HG03060 (cell line): ENCODE measurements at regions not wholly inside any gene's neighbourhood (a gene's known extent, or its start where the extent isn't known, plus 50 kb on each side); places are given as distances from the start of the nearest gene placed in this dataset.
A peak's percentile ranks its signal among the peaks of the same experiment; 100 is the strongest.

Source experiments
- ATAC-seq: cut with Tn5 transposase; IDR thresholded peaks from one replicate; pipeline ENCODE4 v1.9.1; 2021; ENCODE audit warnings: low read depth, moderate number of reproducible peaks; ENCODE audit not compliant: unreplicated experiment

- ATAC-seq, result no peak
Observed at GRCh38 chr4:100742045-100742444, 224.2 kb upstream of the EMCN start.

- ATAC-seq, result no peak
Observed at GRCh38 chr4:100739426-100739825, 221.6 kb upstream of the EMCN start.

- ATAC-seq, result peak; percentile 48
Observed at GRCh38 chr4:100738196-100739165, 220.7 kb upstream of the EMCN start.

GRCh38 chr4:100736641-100737451 lies 219.0 kb upstream of the EMCN start:
- no peak for ATAC-seq

DNA sequence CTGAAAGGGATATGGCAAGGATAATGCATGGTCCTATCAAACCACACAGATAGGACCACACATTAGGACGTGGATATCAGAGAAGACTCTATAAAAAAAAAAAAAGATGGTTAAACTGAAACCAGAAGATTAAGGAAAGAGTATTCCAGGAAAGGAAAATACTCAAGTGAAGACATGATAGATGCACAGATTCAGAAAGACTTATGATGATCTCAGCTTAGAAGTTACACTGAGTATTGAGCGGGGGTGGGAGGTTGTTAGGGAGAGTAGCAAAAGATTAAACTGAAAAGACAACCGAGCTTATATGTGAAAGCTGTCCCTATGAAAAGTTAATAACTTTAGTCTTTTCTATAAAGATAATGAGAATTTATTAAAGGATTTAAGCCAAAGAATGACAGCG lies 211.0 kb upstream of the EMCN start:
- ATAC-seq, result no peak

DNA sequence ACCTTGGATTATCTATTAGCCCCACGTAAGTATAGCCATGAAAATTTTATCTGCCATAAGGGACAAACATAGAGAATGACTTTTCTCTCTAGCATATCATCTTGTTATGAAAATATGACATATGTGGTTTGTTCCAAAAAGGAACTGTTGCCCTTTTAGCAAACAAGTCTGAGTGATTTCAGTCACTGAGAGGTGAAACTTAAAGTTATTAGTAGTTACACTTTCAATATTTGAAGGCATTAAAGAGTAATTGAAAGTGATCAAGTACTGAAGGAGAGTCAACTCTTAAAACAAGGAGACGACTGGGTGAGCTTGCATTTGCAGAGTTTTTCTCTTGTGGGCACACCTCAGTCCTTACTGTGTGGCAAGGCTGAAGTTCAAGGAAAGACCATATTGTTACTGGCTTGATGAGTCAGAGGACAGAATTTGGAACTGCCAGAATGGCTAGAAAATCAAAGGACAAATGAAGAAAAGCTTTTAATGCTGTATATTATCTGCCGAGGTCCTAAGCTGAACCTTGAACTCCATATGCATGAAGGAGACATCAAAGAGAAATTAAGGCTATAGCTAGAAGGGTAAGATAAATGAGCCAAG lies 205.1 kb upstream of the EMCN start:
- peak; percentile 62 for ATAC-seq

- ATAC-seq, result no peak
Observed at GRCh38 chr4:100722133-100722532, 204.3 kb upstream of the EMCN start.

DNA sequence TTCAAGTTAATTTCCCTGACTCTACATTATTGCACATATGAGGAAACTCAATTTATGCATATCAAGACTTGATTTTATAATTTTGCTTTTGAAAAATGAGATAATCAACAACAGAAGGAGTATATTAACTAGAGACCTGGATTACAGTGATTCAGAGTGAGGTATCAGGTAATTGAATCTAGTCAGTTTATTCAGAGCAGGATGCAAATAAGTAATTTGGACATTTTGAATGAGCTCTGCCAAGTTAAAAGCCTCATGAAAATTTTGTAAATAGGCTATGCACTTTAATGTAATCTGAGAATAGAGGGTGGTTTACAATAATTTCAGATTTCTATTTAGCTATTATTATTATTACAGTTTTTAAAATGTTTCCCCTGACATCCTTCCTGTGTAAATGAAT lies 203.7 kb upstream of the EMCN start:
- no peak for ATAC-seq

- no peak for ATAC-seq
Observed at GRCh38 chr4:100721077-100721476, 203.3 kb upstream of the EMCN start.

- ATAC-seq, result no peak
Observed at GRCh38 chr4:100716416-100716815, 198.6 kb upstream of the EMCN start.

- ATAC-seq, result no peak
Observed at GRCh38 chr4:100708776-100709175, 191.0 kb upstream of the EMCN start.

GRCh38 chr4:100707786-100708185 lies 190.0 kb upstream of the EMCN start:
- ATAC-seq, result no peak

- no peak for ATAC-seq
Observed at GRCh38 chr4:100696531-100696930, 178.7 kb upstream of the EMCN start.

GRCh38 chr4:100695871-100696270 lies 178.0 kb upstream of the EMCN start:
- no peak for ATAC-seq

- no peak for ATAC-seq
Observed at GRCh38 chr4:100695039-100695654, 177.3 kb upstream of the EMCN start.

DNA sequence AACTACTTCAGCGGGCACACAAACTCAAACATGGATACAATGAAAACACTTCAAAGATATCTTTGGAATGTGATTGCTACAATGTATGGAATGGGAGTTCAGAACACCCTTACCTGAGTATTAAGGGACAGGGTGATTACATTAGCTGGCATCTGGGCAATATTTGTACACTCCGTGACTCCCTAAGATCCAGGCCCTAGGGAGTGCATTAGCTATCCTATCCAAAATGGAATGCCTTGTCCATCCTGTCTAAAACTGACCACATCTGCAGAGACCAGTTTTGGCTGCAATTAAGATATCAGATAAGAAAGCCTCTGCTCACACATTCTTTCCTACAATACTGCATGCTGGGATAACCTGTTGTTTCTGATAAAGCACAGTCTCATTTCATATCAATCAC lies 176.6 kb upstream of the EMCN start:
- ATAC-seq, result no peak

DNA sequence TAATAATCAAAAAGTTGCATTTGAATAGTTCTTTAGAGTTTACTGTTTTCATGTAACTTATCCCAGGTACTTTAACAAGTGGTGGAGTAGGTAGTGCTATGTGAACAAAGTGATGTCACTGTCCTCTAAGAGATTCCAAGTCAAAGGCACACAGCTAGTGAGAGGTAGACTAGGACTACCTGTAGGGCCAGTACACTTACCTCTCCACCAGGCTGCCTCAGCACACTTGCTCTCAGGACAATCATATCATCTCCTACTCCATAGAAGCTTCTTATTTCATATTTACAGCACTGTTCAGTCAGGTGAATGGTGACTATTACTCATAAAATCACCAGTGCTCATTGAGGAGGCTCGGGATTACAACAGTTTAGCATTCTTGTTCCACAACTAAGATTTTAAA lies 173.0 kb upstream of the EMCN start:
- no peak for ATAC-seq

- no peak for ATAC-seq
Observed at GRCh38 chr4:100688368-100688767, 170.5 kb upstream of the EMCN start.

GRCh38 chr4:100682477-100683218 lies 164.8 kb upstream of the EMCN start:
- ATAC-seq, result no peak

DNA sequence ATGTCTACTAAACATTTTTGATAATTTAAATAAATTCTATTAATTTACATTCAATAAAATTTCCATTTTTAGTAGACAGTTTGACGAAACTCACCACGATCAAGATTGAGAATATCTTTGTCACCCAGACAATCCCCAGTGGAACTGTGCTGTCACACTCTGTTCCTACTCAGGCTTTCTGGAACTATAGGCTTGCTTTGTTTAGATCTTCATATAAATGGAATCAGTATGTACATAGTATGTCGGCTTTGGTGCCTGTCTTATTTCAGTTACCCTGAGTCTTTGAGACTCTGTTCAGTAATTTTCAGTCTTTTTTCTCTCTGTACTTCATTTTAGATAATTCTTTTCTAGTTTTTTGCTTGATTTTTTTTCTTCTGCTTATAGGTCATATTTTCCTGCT lies 163.5 kb upstream of the EMCN start:
- ATAC-seq, result no peak
